BE2C (cell line): ENCODE measurements at regions not wholly inside any gene's neighbourhood (a gene's known extent, or its start where the extent isn't known, plus 50 kb on each side); places are given as distances from the start of the nearest gene placed in this dataset.

Source experiments
- DNase-seq: peaks from one replicate; pipeline ENCODE4 v3.0.0-alpha.2; 2020
- H3K27me3 ChIP-seq: fragments of 250-450 bp; sonication (Bioruptor Pico); 2 replicates; pipeline ENCODE4 v1.5.1; 2020; ENCODE audit warnings: mild to moderate bottlenecking
- H3K36me3 ChIP-seq: fragments of 250-450 bp; sonication (Bioruptor Pico); 2 replicates; pipeline ENCODE4 v1.5.1; 2020; ENCODE audit warnings: mild to moderate bottlenecking
- H3K4me1 ChIP-seq: fragments of 250-450 bp; sonication (Bioruptor Pico); 2 replicates; pipeline ENCODE4 v1.5.1; 2020
- H3K4me3 ChIP-seq: 2 replicates; pipeline ENCODE4 v1.5.1; 2011; ENCODE audit warnings: low read depth, low read length
- H3K9me3 ChIP-seq: fragments of 250-450 bp; sonication (Bioruptor Pico); 2 replicates; pipeline ENCODE4 v1.5.1; 2020
- CTCF ChIP-seq: IDR thresholded peaks from 2 replicates; pipeline ENCODE4 v1.5.1; 2012; ENCODE audit warnings: mild to moderate bottlenecking, low read depth, low read length

GRCh38 chr11:115939104-115939730, 435.0 kb upstream of the CADM1 start:
- no peaks in the 10 kb centered on the region for H3K36me3 ChIP-seq
- H3K27me3 ChIP-seq: no peaks in the 10 kb centered on the region
- TF ChIP-seq CTCF: no peak
- no peak for DNase-seq
- H3K4me3 ChIP-seq: no peak overlapping the region
- H3K4me1 ChIP-seq: no peaks in the 10 kb centered on the region
- no peaks in the 10 kb centered on the region for H3K9me3 ChIP-seq

DNA sequence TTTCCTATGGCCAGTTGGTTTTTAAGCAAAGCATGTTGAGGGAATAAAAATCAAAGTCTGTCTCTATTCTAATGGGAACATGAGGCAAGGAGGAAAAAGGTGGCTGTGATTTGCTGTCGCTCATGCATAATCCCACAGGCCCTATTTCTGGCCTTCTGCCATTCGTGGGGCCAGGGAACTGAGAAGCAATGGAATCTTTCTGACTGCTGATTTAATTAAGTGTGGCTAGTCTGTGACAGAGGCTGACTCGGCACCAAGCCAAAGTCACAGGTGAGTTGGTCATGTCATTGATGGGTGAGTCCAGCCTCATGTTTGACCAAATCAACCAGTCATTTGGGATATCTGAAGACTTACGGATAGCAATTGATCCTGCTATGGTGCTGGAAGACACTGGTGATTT, 429.3 kb upstream of the CADM1 start:
- Histone ChIP-seq H3K27me3 (no peaks in the 10 kb centered on the region), H3K4me3 (no peak overlapping the region), H3K4me1 (peaks cover 5% of the 10 kb centered on the region; the same call in 1 of the 2 replicates), H3K36me3 (no peaks in the 10 kb centered on the region), H3K9me3 (no peaks in the 10 kb centered on the region)
- TF ChIP-seq CTCF: no peak
- peak; percentile 57 for DNase-seq

DNA sequence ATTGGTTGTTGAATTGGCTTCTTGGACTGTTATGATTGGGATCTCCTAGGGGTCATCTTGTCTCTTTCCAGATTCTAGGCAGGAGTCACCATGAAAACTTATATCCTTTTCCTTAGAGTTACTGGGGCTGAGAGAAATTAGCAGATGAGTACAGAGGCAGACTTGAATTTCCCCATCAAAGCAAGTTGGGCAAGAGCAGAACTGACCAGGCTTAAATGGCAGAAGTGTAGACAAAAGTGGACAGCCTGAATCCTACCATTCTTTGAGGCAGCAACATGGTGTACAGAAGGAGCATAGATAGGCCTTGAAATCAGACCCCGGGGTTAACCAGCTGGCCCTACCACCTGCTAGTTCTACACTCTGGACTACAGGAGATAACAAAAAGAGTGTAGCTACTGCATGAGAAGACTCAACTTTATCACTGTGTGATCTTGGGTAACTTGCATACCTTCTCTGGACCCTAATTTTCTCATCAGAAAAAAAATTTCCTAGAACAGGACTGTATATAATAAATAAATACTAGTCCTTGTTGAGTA, 427.4 kb upstream of the CADM1 start:
- H3K4me3 ChIP-seq: no peak overlapping the region
- H3K9me3 ChIP-seq: no peaks in the 10 kb centered on the region
- H3K36me3 ChIP-seq: no peaks in the 10 kb centered on the region
- peaks cover 5% of the 10 kb centered on the region; the same call in 1 of the 2 replicates for H3K4me1 ChIP-seq
- no peaks in the 10 kb centered on the region for H3K27me3 ChIP-seq
- TF ChIP-seq CTCF: no peak
- DNase-seq: no peak

- H3K36me3 ChIP-seq: no peaks in the 10 kb centered on the region
- H3K4me3 ChIP-seq: no peak overlapping the region
- no peaks in the 10 kb centered on the region for H3K9me3 ChIP-seq
- DNase-seq: no peak
- TF ChIP-seq CTCF: no peak
- H3K4me1 ChIP-seq: peaks cover 5% of the 10 kb centered on the region; the same call in 1 of the 2 replicates
- no peaks in the 10 kb centered on the region for H3K27me3 ChIP-seq
Observed at GRCh38 chr11:115930886-115931547, 426.8 kb upstream of the CADM1 start.

- no peak for TF ChIP-seq CTCF
- peaks cover 5% of the 10 kb centered on the region; the same call in 1 of the 2 replicates for H3K4me1 ChIP-seq
- H3K4me3 ChIP-seq: no peak overlapping the region
- DNase-seq: no peak
- H3K27me3 ChIP-seq: no peaks in the 10 kb centered on the region
- no peaks in the 10 kb centered on the region for H3K36me3 ChIP-seq
- H3K9me3 ChIP-seq: no peaks in the 10 kb centered on the region
Observed at GRCh38 chr11:115930291-115930690, 426.1 kb upstream of the CADM1 start.

DNA sequence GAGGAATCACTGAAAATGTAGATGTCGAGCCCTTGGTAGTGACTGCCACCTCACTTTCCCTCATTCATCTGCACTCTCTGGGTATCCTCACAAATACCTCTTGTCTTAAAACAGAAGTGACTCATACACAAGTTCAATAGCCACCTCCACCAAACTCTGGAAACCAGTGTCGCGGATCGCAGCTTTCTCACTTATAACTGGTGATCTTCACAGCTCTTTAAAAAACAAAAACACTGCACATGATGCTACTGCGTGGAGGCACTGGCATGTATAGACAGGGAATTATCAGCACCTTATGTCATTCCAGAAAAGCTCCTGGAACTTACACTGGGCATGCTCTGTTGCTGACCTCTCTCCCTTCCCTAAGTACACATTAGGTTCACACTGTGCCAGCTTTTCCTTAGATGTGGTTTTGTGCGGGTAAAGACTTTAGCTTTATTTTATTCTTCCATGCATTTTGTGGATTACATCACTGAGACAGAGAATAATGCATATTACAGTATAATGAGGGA, 425.5 kb upstream of the CADM1 start:
- Histone ChIP-seq H3K4me3 (no peak overlapping the region), H3K27me3 (no peaks in the 10 kb centered on the region), H3K9me3 (no peaks in the 10 kb centered on the region), H3K4me1 (peaks cover 5% of the 10 kb centered on the region; the same call in 1 of the 2 replicates), H3K36me3 (no peaks in the 10 kb centered on the region)
- no peak for TF ChIP-seq CTCF
- DNase-seq: no peak
